NCI-H1417 treated with DMSO at 0.1 percent for 48 hours (cell line): ENCODE measurements at regions not wholly inside any gene's neighbourhood (a gene's known extent, or its start where the extent isn't known, plus 50 kb on each side); places are given as distances from the start of the nearest gene placed in this dataset.

Source experiments
- DNase-seq: peaks from one replicate; lab custom pipeline; 2025; lab: John Stamatoyannopoulos, UW

- no peak for DNase-seq
Measured at GRCh38 chr13:99859178-99860177, 112.1 kb downstream of the ZIC5 start.

- DNase-seq = no peak
Measured at GRCh38 chr13:99857738-99858137, 113.8 kb downstream of the ZIC5 start.

- no peak for DNase-seq
Measured at GRCh38 chr13:99855526-99856420, 115.8 kb downstream of the ZIC5 start.

- no peak for DNase-seq
Measured at GRCh38 chr13:99854366-99854765, 117.2 kb downstream of the ZIC5 start.

GRCh38 chr13:99847318-99847750 is 124.2 kb downstream of the ZIC5 start:
- no peak for DNase-seq

GRCh38 chr13:99845161-99845874 is 126.2 kb downstream of the ZIC5 start:
- DNase-seq = no peak

GRCh38 chr13:99844421-99844820 is 127.1 kb downstream of the ZIC5 start:
- no peak for DNase-seq

- no peak for DNase-seq
Measured at GRCh38 chr13:99843872-99844271, 127.7 kb downstream of the ZIC5 start.

GRCh38 chr13:99842405-99842804 is 129.2 kb downstream of the ZIC5 start:
- DNase-seq = no peak

GRCh38 chr13:99836291-99836690 is 135.3 kb downstream of the ZIC5 start:
- DNase-seq = no peak

GRCh38 chr13:99835442-99835841 is 136.1 kb downstream of the ZIC5 start:
- DNase-seq = no peak

GRCh38 chr13:99834246-99834645 is 137.3 kb downstream of the ZIC5 start:
- DNase-seq = no peak

- no peak for DNase-seq
Measured at GRCh38 chr13:99832347-99832746, 139.2 kb downstream of the ZIC5 start.

GRCh38 chr13:99830931-99831330 is 140.6 kb downstream of the ZIC5 start:
- no peak for DNase-seq

GRCh38 chr13:99829593-99830239 is 141.9 kb downstream of the ZIC5 start:
- DNase-seq = no peak

GRCh38 chr13:99829161-99829560 is 142.4 kb downstream of the ZIC5 start:
- no peak for DNase-seq

GRCh38 chr13:99828735-99829134 is 142.8 kb downstream of the ZIC5 start:
- no peak for DNase-seq

GRCh38 chr13:99828123-99828522 is 143.4 kb downstream of the ZIC5 start:
- no peak for DNase-seq

- DNase-seq = no peak
Measured at GRCh38 chr13:99827011-99827772, 144.4 kb downstream of the ZIC5 start.

- no peak for DNase-seq
Measured at GRCh38 chr13:99823961-99824360, 147.6 kb downstream of the ZIC5 start.

GRCh38 chr13:99822820-99823219 is 148.7 kb downstream of the ZIC5 start:
- DNase-seq = no peak
